Lower leg skin (tissue), 3 donors: ENCODE measurements at regions not wholly inside any gene's neighbourhood (a gene's known extent, or its start where the extent isn't known, plus 50 kb on each side); places are given as distances from the start of the nearest gene placed in this dataset.

Source experiments
- POLR2A ChIP-seq, 2 donors: fragments of 450-650 bp; IDR thresholded peaks; one replicate each; pipeline ENCODE4 v1.6.1; 2016 to 2017; ENCODE audit warnings: antibody characterized with exemption in 2 of 2, mild to moderate bottlenecking in 1 of 2, moderate library complexity in 1 of 2
- TF ChIP-seq, protein P1 (sequence below), 3 donors: fragments of 450-650 bp; IDR thresholded peaks; one replicate each; pipeline ENCODE4 v1.5.1; 2016; ENCODE audit warnings: antibody characterized with exemption in 3 of 3, mild to moderate bottlenecking in 3 of 3, moderate library complexity in 2 of 3

DNA sequence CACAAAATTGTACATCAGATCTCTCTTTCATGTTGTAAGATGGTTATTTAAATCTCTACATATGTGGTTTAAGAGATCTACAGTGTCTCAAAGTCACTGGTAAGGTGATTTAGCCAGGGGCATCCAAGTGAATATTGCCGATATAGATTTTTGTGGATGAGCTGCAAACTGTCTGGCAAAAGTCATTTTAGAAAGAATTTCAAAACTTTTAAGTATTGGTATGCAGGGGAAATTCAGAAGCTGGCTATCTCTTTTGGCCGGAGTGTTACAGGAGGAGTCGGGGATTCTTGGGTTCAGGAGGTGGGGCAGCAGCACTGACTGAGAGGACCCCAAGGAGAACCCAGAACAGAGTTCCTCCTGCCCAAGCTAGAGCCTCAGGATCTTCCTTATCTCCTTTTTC is 69.9 kb downstream of the PTHLH start:
- no peak for TF ChIP-seq POLR2A (IDR thresholded peaks at IDR 0.05)
- TF ChIP-seq, protein P1, sequence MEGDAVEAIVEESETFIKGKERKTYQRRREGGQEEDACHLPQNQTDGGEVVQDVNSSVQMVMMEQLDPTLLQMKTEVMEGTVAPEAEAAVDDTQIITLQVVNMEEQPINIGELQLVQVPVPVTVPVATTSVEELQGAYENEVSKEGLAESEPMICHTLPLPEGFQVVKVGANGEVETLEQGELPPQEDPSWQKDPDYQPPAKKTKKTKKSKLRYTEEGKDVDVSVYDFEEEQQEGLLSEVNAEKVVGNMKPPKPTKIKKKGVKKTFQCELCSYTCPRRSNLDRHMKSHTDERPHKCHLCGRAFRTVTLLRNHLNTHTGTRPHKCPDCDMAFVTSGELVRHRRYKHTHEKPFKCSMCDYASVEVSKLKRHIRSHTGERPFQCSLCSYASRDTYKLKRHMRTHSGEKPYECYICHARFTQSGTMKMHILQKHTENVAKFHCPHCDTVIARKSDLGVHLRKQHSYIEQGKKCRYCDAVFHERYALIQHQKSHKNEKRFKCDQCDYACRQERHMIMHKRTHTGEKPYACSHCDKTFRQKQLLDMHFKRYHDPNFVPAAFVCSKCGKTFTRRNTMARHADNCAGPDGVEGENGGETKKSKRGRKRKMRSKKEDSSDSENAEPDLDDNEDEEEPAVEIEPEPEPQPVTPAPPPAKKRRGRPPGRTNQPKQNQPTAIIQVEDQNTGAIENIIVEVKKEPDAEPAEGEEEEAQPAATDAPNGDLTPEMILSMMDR (IDR thresholded peaks at IDR 0.05): no peak
